ENCODE measurements at regions not wholly inside any gene's neighbourhood (a gene's known extent, or its start where the extent isn't known, plus 50 kb on each side); places are given as distances from the start of the nearest gene placed in this dataset.
A peak's percentile ranks its signal among the peaks of the same experiment; 100 is the strongest.

DNA sequence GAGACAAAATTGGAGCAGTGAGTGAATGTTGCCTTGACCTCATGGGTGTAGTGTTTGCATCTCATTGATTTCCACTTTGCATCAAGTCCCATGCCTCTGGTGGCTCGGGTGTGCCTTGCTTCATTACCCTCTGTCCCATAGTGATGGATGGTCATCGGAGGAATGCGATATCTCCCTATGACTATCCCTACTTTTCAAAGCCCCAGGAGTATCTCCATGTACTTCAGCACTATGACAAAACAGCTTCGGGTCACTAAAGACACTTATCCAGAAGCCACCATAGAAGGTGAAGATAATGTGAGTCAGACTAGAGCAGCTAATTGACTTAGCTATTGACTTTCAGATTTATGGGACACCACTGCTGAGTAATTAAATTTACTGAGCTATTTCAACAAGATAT, 355.1 kb upstream of the CCDC196 start:
- TF ChIP-seq, protein P1, sequence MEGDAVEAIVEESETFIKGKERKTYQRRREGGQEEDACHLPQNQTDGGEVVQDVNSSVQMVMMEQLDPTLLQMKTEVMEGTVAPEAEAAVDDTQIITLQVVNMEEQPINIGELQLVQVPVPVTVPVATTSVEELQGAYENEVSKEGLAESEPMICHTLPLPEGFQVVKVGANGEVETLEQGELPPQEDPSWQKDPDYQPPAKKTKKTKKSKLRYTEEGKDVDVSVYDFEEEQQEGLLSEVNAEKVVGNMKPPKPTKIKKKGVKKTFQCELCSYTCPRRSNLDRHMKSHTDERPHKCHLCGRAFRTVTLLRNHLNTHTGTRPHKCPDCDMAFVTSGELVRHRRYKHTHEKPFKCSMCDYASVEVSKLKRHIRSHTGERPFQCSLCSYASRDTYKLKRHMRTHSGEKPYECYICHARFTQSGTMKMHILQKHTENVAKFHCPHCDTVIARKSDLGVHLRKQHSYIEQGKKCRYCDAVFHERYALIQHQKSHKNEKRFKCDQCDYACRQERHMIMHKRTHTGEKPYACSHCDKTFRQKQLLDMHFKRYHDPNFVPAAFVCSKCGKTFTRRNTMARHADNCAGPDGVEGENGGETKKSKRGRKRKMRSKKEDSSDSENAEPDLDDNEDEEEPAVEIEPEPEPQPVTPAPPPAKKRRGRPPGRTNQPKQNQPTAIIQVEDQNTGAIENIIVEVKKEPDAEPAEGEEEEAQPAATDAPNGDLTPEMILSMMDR (IDR thresholded peaks at IDR 0.05; ENCODE audit: control extremely low read depth, extremely low read depth) = no peak
- Histone ChIP-seq H3K27me3 (ENCODE audit: control insufficient read depth in 3 of 3, insufficient read depth in 3 of 3, low read length in 2 of 3) (no peaks in the 10 kb centered on the region), H3K36me3 (ENCODE audit: control insufficient read depth in 4 of 4, insufficient read depth in 4 of 4, low read length in 4 of 4) (no peaks in the 10 kb centered on the region), H3K27ac (ENCODE audit: low read depth in 1 of 2, low read length in 1 of 2) (no peak overlapping the region), H3K9ac (ENCODE audit: insufficient read depth in 1 of 2, low read length in 2 of 2) (no peak overlapping the region), H3K4me3 (no peak overlapping the region), H3K9me3 (ENCODE audit: control insufficient read depth in 4 of 4, insufficient read depth in 3 of 4, low read length in 3 of 4) (peaks cover 0 to 1% (median 0%) of the 10 kb centered on the region in 4 donors), H3K4me1 (ENCODE audit: control insufficient read depth in 5 of 5, insufficient read depth in 5 of 5, low read length in 5 of 5) (peaks cover 0 to 7% (median under 1%) of the 10 kb centered on the region in 5 donors)
- ATAC-seq (ENCODE audit: insufficient read depth, low FRiP score) (no peak), DNase-seq (no peak)
- 75 to 92% methylated on average over 4 of the region's 4 CpGs for WGBS, 2 donors

DNA sequence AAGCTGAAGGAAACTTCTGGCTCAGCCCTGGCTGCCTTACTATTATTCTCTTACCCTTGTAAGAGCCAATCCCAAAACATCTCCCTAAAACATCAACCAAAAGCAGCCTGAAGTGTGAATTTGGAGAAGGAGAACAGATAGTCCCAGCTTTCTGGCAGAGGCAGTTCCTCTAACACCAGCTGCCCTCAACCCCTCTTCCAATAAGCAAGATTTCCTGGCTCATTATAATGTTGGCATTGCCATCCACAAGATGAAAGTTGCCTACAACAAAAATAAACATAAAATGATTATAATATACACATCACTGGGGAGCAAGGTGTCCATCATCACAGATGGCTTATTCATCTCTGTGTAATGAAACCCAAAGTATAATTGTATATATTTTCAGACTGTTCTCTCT, 352.5 kb upstream of the CCDC196 start:
- H3K4me3 ChIP-seq = no peak overlapping the region
- no peaks in the 10 kb centered on the region for H3K36me3 ChIP-seq (ENCODE audit: control insufficient read depth in 4 of 4, insufficient read depth in 4 of 4, low read length in 4 of 4)
- DNase-seq = no peak

DNA sequence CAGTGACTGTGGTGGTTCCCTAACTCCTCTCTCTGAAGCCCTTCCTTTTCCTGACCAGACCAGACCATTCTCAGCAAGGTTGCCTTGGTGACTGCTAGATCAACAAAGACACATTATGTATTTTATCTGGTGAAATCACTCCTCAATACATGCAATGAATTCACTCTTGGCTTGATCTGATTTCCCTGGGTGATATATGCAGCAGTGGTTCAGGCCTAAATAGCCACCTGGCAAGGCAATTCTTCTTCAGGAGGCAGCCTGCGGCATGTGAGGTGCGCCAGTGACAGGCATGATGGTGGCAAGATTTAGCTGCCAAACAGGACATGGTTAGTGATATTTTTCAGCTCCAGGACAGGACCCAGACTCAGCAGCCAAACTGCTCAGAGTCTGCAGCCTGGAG, 350.3 kb upstream of the CCDC196 start:
- H3K9ac ChIP-seq (ENCODE audit: insufficient read depth in 1 of 2, low read length in 2 of 2) = no peak overlapping the region
- TF ChIP-seq, protein P1 (IDR thresholded peaks at IDR 0.05; ENCODE audit: control extremely low read depth, extremely low read depth) = no peak
- H3K9me3 ChIP-seq (ENCODE audit: control insufficient read depth in 4 of 4, insufficient read depth in 3 of 4, low read length in 3 of 4) = peaks cover 0 to 4% (median 0%) of the 10 kb centered on the region in 4 donors
- no peaks in the 10 kb centered on the region for H3K27me3 ChIP-seq (ENCODE audit: control insufficient read depth in 3 of 3, insufficient read depth in 3 of 3, low read length in 2 of 3)
- H3K27ac ChIP-seq (ENCODE audit: low read depth in 1 of 2, low read length in 1 of 2) = no peak overlapping the region
- DNase-seq (peak; percentile 21 to 43 (median 33)), ATAC-seq (ENCODE audit: insufficient read depth, low FRiP score) (no peak)
- no peak overlapping the region for H3K4me3 ChIP-seq
- peaks cover 0 to 24% (median 0%) of the 10 kb centered on the region in 5 donors for H3K4me1 ChIP-seq (ENCODE audit: control insufficient read depth in 5 of 5, insufficient read depth in 5 of 5, low read length in 5 of 5)
- H3K36me3 ChIP-seq (ENCODE audit: control insufficient read depth in 4 of 4, insufficient read depth in 4 of 4, low read length in 4 of 4) = no peaks in the 10 kb centered on the region
- WGBS, 2 donors = 90 to 95% methylated on average over 2 of the region's 2 CpGs

More for the DNA sequence above, 352.5 kb upstream of the CCDC196 start:
- TF ChIP-seq, protein P1 (IDR thresholded peaks at IDR 0.05; ENCODE audit: control extremely low read depth, extremely low read depth) = no peak
- Histone ChIP-seq H3K27me3 (ENCODE audit: control insufficient read depth in 3 of 3, insufficient read depth in 3 of 3, low read length in 2 of 3) (no peaks in the 10 kb centered on the region), H3K9ac (ENCODE audit: insufficient read depth in 1 of 2, low read length in 2 of 2) (no peak overlapping the region), H3K4me1 (ENCODE audit: control insufficient read depth in 5 of 5, insufficient read depth in 5 of 5, low read length in 5 of 5) (peaks cover 0 to 24% (median 0%) of the 10 kb centered on the region in 5 donors), H3K9me3 (ENCODE audit: control insufficient read depth in 4 of 4, insufficient read depth in 3 of 4, low read length in 3 of 4) (peaks cover 0 to 1% (median 0%) of the 10 kb centered on the region in 4 donors), H3K27ac (ENCODE audit: low read depth in 1 of 2, low read length in 1 of 2) (no peak overlapping the region)
- no peak for ATAC-seq (ENCODE audit: insufficient read depth, low FRiP score)

DNA sequence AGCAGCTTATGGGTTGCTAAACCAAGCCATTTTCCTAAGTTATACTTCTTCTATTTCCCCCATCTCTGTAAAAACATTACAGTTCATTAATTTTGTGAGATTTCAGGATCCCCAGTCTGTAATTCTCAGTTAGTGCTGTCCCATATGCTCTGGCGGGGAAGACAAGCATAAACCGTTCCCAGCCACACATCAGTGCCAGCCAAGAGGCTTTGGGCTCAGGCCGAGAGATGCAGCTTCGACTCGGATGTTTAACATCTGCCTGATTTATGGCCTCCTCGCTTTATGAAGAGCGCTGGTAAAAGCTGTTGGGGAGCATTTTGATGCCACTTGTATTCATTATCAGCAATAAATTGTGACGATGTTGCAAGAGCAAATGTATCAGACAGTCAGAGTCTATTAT, 349.1 kb upstream of the CCDC196 start:
- no peaks in the 10 kb centered on the region for H3K27me3 ChIP-seq (ENCODE audit: control insufficient read depth in 3 of 3, insufficient read depth in 3 of 3, low read length in 2 of 3)
- no peaks in the 10 kb centered on the region for H3K36me3 ChIP-seq (ENCODE audit: control insufficient read depth in 4 of 4, insufficient read depth in 4 of 4, low read length in 4 of 4)
- no peak for ATAC-seq (ENCODE audit: insufficient read depth, low FRiP score)
- peaks cover 0 to 8% (median 0%) of the 10 kb centered on the region in 4 donors for H3K9me3 ChIP-seq (ENCODE audit: control insufficient read depth in 4 of 4, insufficient read depth in 3 of 4, low read length in 3 of 4)
- peaks cover 0 to 24% (median 0%) of the 10 kb centered on the region in 5 donors for H3K4me1 ChIP-seq (ENCODE audit: control insufficient read depth in 5 of 5, insufficient read depth in 5 of 5, low read length in 5 of 5)
- no peak overlapping the region for H3K9ac ChIP-seq (ENCODE audit: insufficient read depth in 1 of 2, low read length in 2 of 2)
- 76 to 87% methylated on average over 8 of the region's 8 CpGs for WGBS, 2 donors
- DNase-seq = peak; percentile 83 to 94 (median 93)
- TF ChIP-seq, protein P1 (IDR thresholded peaks at IDR 0.05; ENCODE audit: control extremely low read depth, extremely low read depth) = no peak
- H3K27ac ChIP-seq (ENCODE audit: low read depth in 1 of 2, low read length in 1 of 2) = no peak overlapping the region
- no peak overlapping the region for H3K4me3 ChIP-seq
